ENCODE measurements at regions not wholly inside any gene's neighbourhood (a gene's known extent, or its start where the extent isn't known, plus 50 kb on each side); places are given as distances from the start of the nearest gene placed in this dataset.

DNA sequence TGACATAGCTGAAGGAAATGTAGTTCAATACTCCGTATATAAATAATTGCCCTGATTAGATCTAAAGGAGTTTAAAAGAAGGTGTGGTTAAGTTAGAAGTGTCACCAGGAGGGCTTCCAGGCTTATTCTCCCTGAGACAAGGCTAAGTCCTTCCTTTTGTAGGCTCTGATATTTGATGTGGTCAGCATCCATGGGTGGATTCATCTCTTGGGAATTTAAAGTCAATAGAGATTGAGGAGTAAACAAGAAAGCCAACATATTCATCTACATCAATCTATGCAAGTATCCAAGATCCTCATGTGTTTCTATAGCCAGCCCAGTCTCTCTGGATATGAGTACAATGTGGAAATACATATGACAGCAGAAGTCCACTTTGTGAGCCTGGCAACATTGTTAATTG, 76.8 kb downstream of the KCTD12 start:
- TF ChIP-seq CTCF (IDR thresholded peaks at IDR 0.05) = no peak
- TF ChIP-seq POLR2A (IDR thresholded peaks at IDR 0.05; ENCODE audit: low read depth) = no peak
- TF ChIP-seq POLR2AphosphoS5 (IDR thresholded peaks at IDR 0.05) = no peak
